H1 (cell line): ENCODE measurements at regions not wholly inside any gene's neighbourhood (a gene's known extent, or its start where the extent isn't known, plus 50 kb on each side); places are given as distances from the start of the nearest gene placed in this dataset.

Source experiments
- E2F6 ChIP-seq: IDR thresholded peaks from 2 replicates; pipeline ENCODE4 v1.6.1; 2012; ENCODE audit warnings: inconsistent platforms

GRCh38 chr10:64426745-64427144 is 905.5 kb downstream of the REEP3 start (continued):
- no peak for TF ChIP-seq E2F6
